HepG2 (cell line): ENCODE measurements at regions not wholly inside any gene's neighbourhood (a gene's known extent, or its start where the extent isn't known, plus 50 kb on each side); places are given as distances from the start of the nearest gene placed in this dataset.

Experiments used
- ATAC-seq: fragments of 200-7000 bp; cut with Tn5 transposase; 3 replicates; pipeline ENCODE4 v1.9.1; 2020; ENCODE audit warnings: mild to moderate bottlenecking, moderate library complexity
- BruUV-seq: library from RNA; stranded (reverse); fragments of 400-500 nt; replicated peaks from 2 replicates; lab custom pipeline; 2021; lab: Mats Ljungman, UMichigan
- CTCF ChIA-PET: fragments of 300-600 bp; formaldehyde crosslinking; extraction: SDS; loops from one replicate; lab custom pipeline; 2021; ENCODE audit warnings: low total read pairs, inconsistent platforms, low intra/inter-chr PET ratio; lab: Yijun Ruan, JAX
- POLR2A ChIA-PET: fragments of 350-600 bp; sonication (Branson Sonifier 250); formaldehyde crosslinking; loops from one replicate; lab custom pipeline; 2020; ENCODE audit warnings: antibody characterized with exemption, inconsistent platforms; lab: Yijun Ruan, JAX
- DNase-seq: peaks from one replicate; pipeline ENCODE4 v3.0.0-alpha.2; 2015; ENCODE audit warnings: low spot score
- FAIRE-seq: peaks from 3 replicates; lab custom pipeline; 2011; peaks lifted over from hg19 to GRCh38; lab: Jason Lieb, UNC
- H2AFZ ChIP-seq: one replicate; pipeline ENCODE4 v1.6.1; 2011; ENCODE audit warnings: low read length, inconsistent platforms
- H3K27ac ChIP-seq: fragments of 300-600 bp; 3 replicates; pipeline ENCODE4 v1.8.0; 2011; ENCODE audit warnings: mixed run types, mild to moderate bottlenecking, mixed read lengths, low read length, inconsistent platforms; ENCODE audit not compliant: insufficient read depth; ENCODE audit errors: extremely low read length
- H3K27me3 ChIP-seq, 2 experiments: fragments of 200-600 bp in 1 of 2; 2 replicates in 1 of 2; 3 replicates in 1 of 2; pipeline versions ENCODE4 v1.6.0 to v1.8.0; 2011; ENCODE audit warnings: low read length in 2 of 2, mild to moderate bottlenecking in 2 of 2, moderate library complexity in 2 of 2, inconsistent platforms in 1 of 2; ENCODE audit not compliant: insufficient read depth in 2 of 2, control insufficient read depth in 1 of 2
- H3K36me3 ChIP-seq, 2 experiments: fragments of 200-600 bp in 1 of 2; replicated peaks in 1 of 2; 2 replicates in 1 of 2; 3 replicates in 1 of 2; pipeline versions ENCODE4 v1.5.1 to v1.8.0; 2011; ENCODE audit warnings: low read length in 2 of 2, inconsistent platforms in 1 of 2; ENCODE audit not compliant: insufficient read depth in 2 of 2, control insufficient read depth in 1 of 2
- H3K4me1 ChIP-seq: 2 replicates; pipeline ENCODE4 v1.5.1; 2012; ENCODE audit warnings: low read length, inconsistent platforms; ENCODE audit not compliant: insufficient read depth
- H3K4me2 ChIP-seq: 2 replicates; pipeline ENCODE4 v1.6.0; 2011; ENCODE audit warnings: low read depth, low read length, inconsistent platforms
- H3K4me3 ChIP-seq, 3 experiments: fragments of 200-600 bp in 1 of 3; sonication (generic), shearing (Covaris generic) in 1 of 3; replicated peaks in 1 of 3; 2 replicates each; pipeline ENCODE4 v1.5.1; 2011 to 2016; ENCODE audit warnings: low read length in 3 of 3, inconsistent platforms in 2 of 3, low read depth in 2 of 3, mild to moderate bottlenecking in 2 of 3, control low read depth in 1 of 3, mixed read lengths in 1 of 3; ENCODE audit not compliant: insufficient read depth in 1 of 3
- H3K79me2 ChIP-seq: one replicate; pipeline ENCODE4 v1.6.1; 2011; ENCODE audit warnings: low read length, inconsistent platforms; ENCODE audit not compliant: insufficient read depth
- H3K9ac ChIP-seq: 2 replicates; pipeline ENCODE4 v1.6.0; 2011; ENCODE audit warnings: mild to moderate bottlenecking, low read depth, low read length, inconsistent platforms; ENCODE audit not compliant: insufficient read depth
- H3K9me3 ChIP-seq: 2 replicates; pipeline ENCODE4 v1.5.1; 2012; ENCODE audit warnings: mild to moderate bottlenecking, low read length
- H4K20me1 ChIP-seq: 2 replicates; pipeline ENCODE4 v1.6.0; 2011; ENCODE audit warnings: inconsistent platforms, mild to moderate bottlenecking, low read length, moderate library complexity; ENCODE audit not compliant: insufficient read depth
- HIVEP1 ChIP-seq: sonication (generic); formaldehyde crosslinking; IDR thresholded peaks from 2 replicates; pipeline ENCODE4 v1.4.0; 2020; ENCODE audit warnings: mild to moderate bottlenecking, missing genetic modification reagents
- NONO ChIP-seq, 2 experiments: fragments of 450-650 bp in 1 of 2; sonication (generic) in 1 of 2; formaldehyde crosslinking in 1 of 2; IDR thresholded peaks in 1 of 2; conservative IDR thresholded peaks in 1 of 2; 2 replicates each; pipeline versions ENCODE4 v1.6.1 to v1.8.0; 2017 to 2022; ENCODE audit warnings: mild to moderate bottlenecking in 1 of 2, missing genetic modification reagents in 1 of 2, moderate library complexity in 1 of 2
- RAD21 ChIP-seq: fragments of 450-650 bp; formaldehyde crosslinking; IDR thresholded peaks from 2 replicates; pipeline ENCODE4 v1.5.0; 2020; ENCODE audit warnings: mild to moderate bottlenecking
- ZNF30 ChIP-seq: sonication (generic); formaldehyde crosslinking; IDR thresholded peaks from 2 replicates; pipeline ENCODE4 v1.5.0; 2020; ENCODE audit warnings: mild to moderate bottlenecking, missing genetic modification reagents
- ZNF780A ChIP-seq: sonication (generic); formaldehyde crosslinking; IDR thresholded peaks from 2 replicates; pipeline ENCODE4 v1.8.0; 2022; ENCODE audit warnings: mild to moderate bottlenecking, missing genetic modification reagents, moderate library complexity
- WGBS: methylation state at CpG from one replicate; pipeline ENCODE4 v1.1.6; 2017; ENCODE audit warnings: low lambda C conversion rate; 5-methylcytosine and 5-hydroxymethylcytosine counted together
- in situ Hi-C: cut with HindIII; loops from 2 replicates; pipeline ENCODE4 v1.10.0; 2017; ENCODE audit warnings: low pct_unique_long_range_greater_than_20kb; ENCODE audit not compliant: extremely low pct_ligation_motif_present
- intact Hi-C: fragments of 100-400 bp; cut with micrococcal nuclease; formaldehyde crosslinking; loops from one replicate; pipeline ENCODE4 v1.10.0; 2022; ENCODE audit not compliant: unreplicated experiment
- TF ChIP-seq, protein P1 (sequence below): sonication (generic); formaldehyde crosslinking; IDR thresholded peaks from 2 replicates; pipeline ENCODE4 v1.5.0; 2020; ENCODE audit warnings: mild to moderate bottlenecking, missing genetic modification reagents, moderate library complexity
- TF ChIP-seq, protein P2 (sequence below): sonication (generic); formaldehyde crosslinking; IDR thresholded peaks from 2 replicates; pipeline ENCODE4 v1.5.0; 2020; ENCODE audit warnings: missing genetic modification reagents

DNA sequence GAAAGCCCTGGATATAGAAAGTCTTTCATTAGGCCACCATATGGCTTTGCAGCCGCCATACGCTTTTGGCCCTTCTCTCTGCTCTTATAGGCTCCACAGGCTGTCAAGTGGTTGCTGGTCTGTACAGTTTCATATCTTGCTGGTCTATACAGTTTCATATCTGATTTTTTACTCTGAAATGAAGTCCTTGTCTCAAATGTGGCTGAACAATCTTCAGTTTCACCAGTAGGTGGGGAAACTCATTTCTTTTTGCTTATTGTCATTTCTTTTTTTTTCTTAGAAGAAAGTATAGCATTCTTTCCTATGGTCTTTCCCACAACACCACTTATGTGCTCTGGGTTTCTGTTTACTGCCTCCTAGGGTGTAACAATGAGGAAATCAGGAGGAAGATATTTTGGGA lies 771.4 kb upstream of the MMS22L start:
- H2AFZ ChIP-seq, result no peak overlapping the region
- no peaks in the 10 kb centered on the region for H3K27me3 ChIP-seq
- intact Hi-C loops (loop anchor here (1.0 kb wide), 1 partner anchor 791 kb away; no protein-coding TSS in a partner anchor), in situ Hi-C loops (no loop called here)
- TF ChIP-seq ZNF30 (CRISPR knock-in tag), result no peak
- TF ChIP-seq NONO (IDR thresholded peaks at IDR 0.05), result no peak
- TF ChIP-seq NONO (CRISPR knock-in tag; conservative IDR thresholded peaks at IDR 0.05), result no peak
- no peak for TF ChIP-seq RAD21 (CRISPR knock-in tag)
- no peak for TF ChIP-seq ZNF780A (CRISPR knock-in tag)
- TF ChIP-seq, protein P1, sequence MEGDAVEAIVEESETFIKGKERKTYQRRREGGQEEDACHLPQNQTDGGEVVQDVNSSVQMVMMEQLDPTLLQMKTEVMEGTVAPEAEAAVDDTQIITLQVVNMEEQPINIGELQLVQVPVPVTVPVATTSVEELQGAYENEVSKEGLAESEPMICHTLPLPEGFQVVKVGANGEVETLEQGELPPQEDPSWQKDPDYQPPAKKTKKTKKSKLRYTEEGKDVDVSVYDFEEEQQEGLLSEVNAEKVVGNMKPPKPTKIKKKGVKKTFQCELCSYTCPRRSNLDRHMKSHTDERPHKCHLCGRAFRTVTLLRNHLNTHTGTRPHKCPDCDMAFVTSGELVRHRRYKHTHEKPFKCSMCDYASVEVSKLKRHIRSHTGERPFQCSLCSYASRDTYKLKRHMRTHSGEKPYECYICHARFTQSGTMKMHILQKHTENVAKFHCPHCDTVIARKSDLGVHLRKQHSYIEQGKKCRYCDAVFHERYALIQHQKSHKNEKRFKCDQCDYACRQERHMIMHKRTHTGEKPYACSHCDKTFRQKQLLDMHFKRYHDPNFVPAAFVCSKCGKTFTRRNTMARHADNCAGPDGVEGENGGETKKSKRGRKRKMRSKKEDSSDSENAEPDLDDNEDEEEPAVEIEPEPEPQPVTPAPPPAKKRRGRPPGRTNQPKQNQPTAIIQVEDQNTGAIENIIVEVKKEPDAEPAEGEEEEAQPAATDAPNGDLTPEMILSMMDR (CRISPR knock-in tag), result 0 out of 2 replicates have a peak, but pooled peaks have one; percentile 3
- TF ChIP-seq, protein P2, sequence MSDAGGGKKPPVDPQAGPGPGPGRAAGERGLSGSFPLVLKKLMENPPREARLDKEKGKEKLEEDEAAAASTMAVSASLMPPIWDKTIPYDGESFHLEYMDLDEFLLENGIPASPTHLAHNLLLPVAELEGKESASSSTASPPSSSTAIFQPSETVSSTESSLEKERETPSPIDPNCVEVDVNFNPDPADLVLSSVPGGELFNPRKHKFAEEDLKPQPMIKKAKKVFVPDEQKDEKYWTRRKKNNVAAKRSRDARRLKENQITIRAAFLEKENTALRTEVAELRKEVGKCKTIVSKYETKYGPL (CRISPR knock-in tag), result no peak
- no peak for TF ChIP-seq HIVEP1 (CRISPR knock-in tag)
- no peaks in the 10 kb centered on the region for H3K79me2 ChIP-seq
- H3K4me2 ChIP-seq, result no peak overlapping the region
- WGBS, result no CpG with 5 or more reads among the region's 2 CpGs
- ChIA-PET POLR2A (no interaction called here), CTCF (no interaction called here)
- no peaks in the 10 kb centered on the region for H3K9me3 ChIP-seq
- H3K4me3 ChIP-seq, result no peak overlapping the region
- no peaks in the 10 kb centered on the region for H4K20me1 ChIP-seq
- FAIRE-seq (no peak), ATAC-seq (no peak), DNase-seq (no peak)
- no peaks in the 10 kb centered on the region for H3K36me3 ChIP-seq
- BruUV-seq, result no TSS peak
- H3K9ac ChIP-seq, result no peak overlapping the region
- no peak overlapping the region for H3K27ac ChIP-seq
- no peaks in the 10 kb centered on the region for H3K4me1 ChIP-seq
